ENCODE measurements at regions not wholly inside any gene's neighbourhood (a gene's known extent, or its start where the extent isn't known, plus 50 kb on each side); places are given as distances from the start of the nearest gene placed in this dataset.

DNA sequence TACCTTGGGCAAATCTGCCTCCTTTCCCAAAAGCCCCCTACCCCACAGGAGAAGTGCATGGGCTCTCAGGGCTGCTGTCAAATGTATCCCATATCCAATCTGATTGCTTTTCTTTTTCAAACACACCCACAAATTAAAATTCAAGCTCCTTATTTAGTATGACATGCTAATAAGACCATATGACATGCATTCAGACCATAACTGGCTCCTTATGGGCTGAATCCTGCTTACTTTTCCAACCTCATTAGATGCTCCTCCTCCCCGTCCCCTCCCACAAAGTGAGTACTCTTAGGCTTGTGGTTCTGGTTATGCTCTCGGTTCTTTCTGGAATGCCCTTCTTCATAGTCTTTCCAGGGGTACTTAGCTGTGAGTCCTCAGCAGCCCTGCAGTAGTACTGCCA lies 59.0 kb upstream of the TOM1L1 start:
- Mint-ChIP-seq H3K27ac (ENCODE audit: low read depth, unreplicated experiment) (no peak overlapping the region), H3K36me3 (ENCODE audit: insufficient read depth, unreplicated experiment) (no peaks in the 10 kb centered on the region), H3K4me1 (ENCODE audit: insufficient read depth, unreplicated experiment) (no peaks in the 10 kb centered on the region), H3K9me3 (ENCODE audit: unreplicated experiment) (no peaks in the 10 kb centered on the region), H3K27me3 (ENCODE audit: insufficient read depth, unreplicated experiment) (no peaks in the 10 kb centered on the region), H3K4me3 (ENCODE audit: unreplicated experiment) (no peak overlapping the region)
- CTCF ChIA-PET: interaction anchor here (0.5 to 0.7 kb wide), 3 partner anchors 160 to 593 kb away, joined by 3 read pairs; no protein-coding TSS in a partner anchor
- POLR2A ChIA-PET: no interaction called here
- no TSS peak for BruUV-seq (replicated peaks)
- DNase-seq (ENCODE audit: unreplicated experiment): no peak
- TF ChIP-seq, protein P1, sequence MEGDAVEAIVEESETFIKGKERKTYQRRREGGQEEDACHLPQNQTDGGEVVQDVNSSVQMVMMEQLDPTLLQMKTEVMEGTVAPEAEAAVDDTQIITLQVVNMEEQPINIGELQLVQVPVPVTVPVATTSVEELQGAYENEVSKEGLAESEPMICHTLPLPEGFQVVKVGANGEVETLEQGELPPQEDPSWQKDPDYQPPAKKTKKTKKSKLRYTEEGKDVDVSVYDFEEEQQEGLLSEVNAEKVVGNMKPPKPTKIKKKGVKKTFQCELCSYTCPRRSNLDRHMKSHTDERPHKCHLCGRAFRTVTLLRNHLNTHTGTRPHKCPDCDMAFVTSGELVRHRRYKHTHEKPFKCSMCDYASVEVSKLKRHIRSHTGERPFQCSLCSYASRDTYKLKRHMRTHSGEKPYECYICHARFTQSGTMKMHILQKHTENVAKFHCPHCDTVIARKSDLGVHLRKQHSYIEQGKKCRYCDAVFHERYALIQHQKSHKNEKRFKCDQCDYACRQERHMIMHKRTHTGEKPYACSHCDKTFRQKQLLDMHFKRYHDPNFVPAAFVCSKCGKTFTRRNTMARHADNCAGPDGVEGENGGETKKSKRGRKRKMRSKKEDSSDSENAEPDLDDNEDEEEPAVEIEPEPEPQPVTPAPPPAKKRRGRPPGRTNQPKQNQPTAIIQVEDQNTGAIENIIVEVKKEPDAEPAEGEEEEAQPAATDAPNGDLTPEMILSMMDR (IDR thresholded peaks at IDR 0.05; ENCODE audit: unreplicated experiment): no peak
- intact Hi-C loops (cut with micrococcal nuclease): no loop called here

DNA sequence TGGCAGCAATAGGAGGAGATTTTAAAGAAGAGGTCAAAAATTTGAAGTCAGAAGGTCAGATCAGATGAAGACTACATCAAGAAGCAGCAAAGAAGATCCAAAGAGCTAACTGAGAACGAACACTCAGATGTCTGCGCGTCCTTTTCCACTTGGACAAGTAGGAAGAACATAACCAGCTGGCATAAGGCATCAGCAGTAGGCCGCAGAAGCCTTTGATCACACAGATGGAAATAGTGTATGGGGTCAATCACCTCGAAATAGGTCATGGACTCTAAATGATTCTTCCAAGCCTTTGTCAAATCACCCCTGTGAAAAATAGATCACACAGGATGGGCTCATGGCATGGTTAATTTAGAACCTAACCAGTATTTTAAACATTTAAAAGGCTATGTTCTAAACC lies 56.4 kb upstream of the TOM1L1 start:
- H3K9me3 Mint-ChIP-seq (ENCODE audit: unreplicated experiment): no peaks in the 10 kb centered on the region
- H3K4me3 Mint-ChIP-seq (ENCODE audit: unreplicated experiment): no peak overlapping the region
- intact Hi-C loops (cut with micrococcal nuclease): no loop called here
- no peaks in the 10 kb centered on the region for H3K4me1 Mint-ChIP-seq (ENCODE audit: insufficient read depth, unreplicated experiment)
- no TSS peak for BruUV-seq (replicated peaks)
- no peak overlapping the region for H3K27ac Mint-ChIP-seq (ENCODE audit: low read depth, unreplicated experiment)
- POLR2A ChIA-PET: no interaction called here
- DNase-seq (ENCODE audit: unreplicated experiment): no peak
- H3K36me3 Mint-ChIP-seq (ENCODE audit: insufficient read depth, unreplicated experiment): no peaks in the 10 kb centered on the region
- CTCF ChIA-PET: interaction anchor here (0.6 to 0.7 kb wide), 2 partner anchors 14 to 251 kb away, joined by 3 to 4 read pairs; no protein-coding TSS in a partner anchor
- H3K27me3 Mint-ChIP-seq (ENCODE audit: insufficient read depth, unreplicated experiment): no peaks in the 10 kb centered on the region
- TF ChIP-seq, protein P1 (IDR thresholded peaks at IDR 0.05; ENCODE audit: unreplicated experiment): no peak

DNA sequence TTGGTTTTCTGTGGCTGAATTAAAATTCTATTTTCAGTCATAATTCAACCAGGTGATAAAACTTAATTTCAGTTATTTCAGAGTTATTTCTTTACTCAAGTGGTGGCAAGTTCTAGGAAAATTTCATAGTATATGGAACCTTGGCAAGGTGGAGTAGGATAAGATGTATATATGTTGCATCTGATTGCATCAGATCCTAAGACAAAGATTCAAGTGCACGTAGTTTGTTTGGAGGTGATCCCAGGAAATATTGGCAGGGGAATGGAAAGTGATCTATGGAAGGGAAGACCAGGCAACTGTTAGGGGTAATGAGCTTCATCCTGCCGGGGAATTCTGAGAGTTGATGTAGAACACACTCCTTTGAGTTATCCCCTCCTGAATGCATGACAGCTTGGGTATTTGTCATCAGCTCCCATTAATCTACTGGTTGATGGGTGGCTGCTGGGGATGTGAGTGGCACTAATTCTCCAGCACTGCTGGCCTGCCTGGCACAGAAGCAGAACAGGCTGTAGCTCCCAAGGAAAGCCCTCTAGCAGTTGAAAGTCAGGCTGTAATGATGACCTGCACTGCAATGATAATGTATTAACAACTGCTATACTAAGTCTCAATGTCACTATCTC lies 52.2 kb upstream of the TOM1L1 start:
- BruUV-seq (replicated peaks): no TSS peak
- TF ChIP-seq, protein P1 (IDR thresholded peaks at IDR 0.05; ENCODE audit: unreplicated experiment): no peak
- ChIA-PET CTCF (no interaction called here), POLR2A (no interaction called here)
- no peak overlapping the region for H3K27ac Mint-ChIP-seq (ENCODE audit: low read depth, unreplicated experiment)
- DNase-seq (ENCODE audit: unreplicated experiment): no peak
- H3K27me3 Mint-ChIP-seq (ENCODE audit: insufficient read depth, unreplicated experiment): no peaks in the 10 kb centered on the region
- H3K4me1 Mint-ChIP-seq (ENCODE audit: insufficient read depth, unreplicated experiment): peaks cover 6% of the 10 kb centered on the region
- intact Hi-C loops (cut with micrococcal nuclease): no loop called here
- no peaks in the 10 kb centered on the region for H3K9me3 Mint-ChIP-seq (ENCODE audit: unreplicated experiment)
- no peak overlapping the region for H3K4me3 Mint-ChIP-seq (ENCODE audit: unreplicated experiment)
- no peaks in the 10 kb centered on the region for H3K36me3 Mint-ChIP-seq (ENCODE audit: insufficient read depth, unreplicated experiment)

DNA sequence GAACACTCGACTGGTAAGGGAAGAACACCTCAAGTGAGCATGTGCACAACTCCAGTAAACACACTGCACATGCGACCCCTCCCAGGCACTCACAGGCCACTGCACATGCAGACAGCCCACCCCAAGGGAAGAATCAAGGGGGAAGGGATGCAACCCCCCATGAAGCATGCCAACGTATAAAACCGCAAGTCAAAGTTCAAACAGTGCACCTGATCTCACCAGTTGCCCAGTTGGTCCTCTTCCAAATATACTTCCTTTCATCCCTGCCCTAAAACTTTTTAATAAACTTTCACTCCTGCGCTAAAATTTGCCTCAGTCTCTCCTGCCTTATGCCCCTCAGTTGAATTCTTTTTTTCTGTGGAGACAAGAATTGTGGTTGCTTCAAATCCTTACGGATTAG lies 51.0 kb upstream of the TOM1L1 start:
- H3K4me3 Mint-ChIP-seq (ENCODE audit: unreplicated experiment): no peak overlapping the region
- intact Hi-C loops (cut with micrococcal nuclease): no loop called here
- no peaks in the 10 kb centered on the region for H3K36me3 Mint-ChIP-seq (ENCODE audit: insufficient read depth, unreplicated experiment)
- peaks cover 6% of the 10 kb centered on the region for H3K4me1 Mint-ChIP-seq (ENCODE audit: insufficient read depth, unreplicated experiment)
- BruUV-seq (replicated peaks): no TSS peak
- no peak for DNase-seq (ENCODE audit: unreplicated experiment)
- no peaks in the 10 kb centered on the region for H3K9me3 Mint-ChIP-seq (ENCODE audit: unreplicated experiment)
- H3K27ac Mint-ChIP-seq (ENCODE audit: low read depth, unreplicated experiment): no peak overlapping the region
- TF ChIP-seq, protein P1 (IDR thresholded peaks at IDR 0.05; ENCODE audit: unreplicated experiment): no peak
- no peaks in the 10 kb centered on the region for H3K27me3 Mint-ChIP-seq (ENCODE audit: insufficient read depth, unreplicated experiment)
- CTCF ChIA-PET: no interaction called here
- POLR2A ChIA-PET: no interaction called here

Measured in MCF 10A (cell line).